Osteoblast (primary cell): ENCODE measurements at regions not wholly inside any gene's neighbourhood (a gene's known extent, or its start where the extent isn't known, plus 50 kb on each side); places are given as distances from the start of the nearest gene placed in this dataset.

Experiments used
- DNase-seq: peaks from one replicate; pipeline ENCODE4 v3.0.0; 2011; ENCODE audit warnings: low spot score, mixed read lengths; ENCODE audit not compliant: insufficient read length; ENCODE audit errors: missing footprints
- H2AFZ ChIP-seq: 2 replicates; pipeline ENCODE4 v1.6.0; 2011; ENCODE audit warnings: mild to moderate bottlenecking, low read length
- H3K27ac ChIP-seq: 2 replicates; pipeline ENCODE4 v1.5.1; 2011; ENCODE audit warnings: mild to moderate bottlenecking, low read depth, low read length, moderate library complexity
- H3K27me3 ChIP-seq: 2 replicates; pipeline ENCODE4 v1.6.0; 2012; ENCODE audit warnings: mild to moderate bottlenecking, control low read depth, inconsistent platforms, low read length, moderate library complexity; ENCODE audit not compliant: insufficient read depth
- H3K36me3 ChIP-seq: 2 replicates; pipeline ENCODE4 v1.5.1; 2011; ENCODE audit warnings: mild to moderate bottlenecking, low read length, control low read depth, moderate library complexity; ENCODE audit not compliant: insufficient read depth
- H3K4me1 ChIP-seq: 2 replicates; pipeline ENCODE4 v1.5.1; 2011; ENCODE audit warnings: mild to moderate bottlenecking, low read length, control low read depth, moderate library complexity; ENCODE audit not compliant: insufficient read depth
- H3K4me2 ChIP-seq: 2 replicates; pipeline ENCODE4 v1.6.0; 2011; ENCODE audit warnings: mild to moderate bottlenecking, low read length; ENCODE audit not compliant: insufficient read depth
- H3K4me3 ChIP-seq: fragments of 200-600 bp; sonication (generic); 3 replicates; pipeline ENCODE4 v1.5.1; 2012; ENCODE audit warnings: mild to moderate bottlenecking, low read length, inconsistent platforms; ENCODE audit not compliant: insufficient read depth
- H3K79me2 ChIP-seq: 2 replicates; pipeline ENCODE4 v1.6.0; 2012; ENCODE audit warnings: mild to moderate bottlenecking, low read length, control low read depth, inconsistent platforms; ENCODE audit not compliant: insufficient read depth
- H3K9me3 ChIP-seq: 2 replicates; pipeline ENCODE4 v1.5.1; 2011; ENCODE audit warnings: low read depth, low read length, control low read depth
- H4K20me1 ChIP-seq: 2 replicates; pipeline ENCODE4 v1.6.0; 2012; ENCODE audit warnings: mild to moderate bottlenecking, low read length, control low read depth; ENCODE audit not compliant: insufficient read depth
- CTCF ChIP-seq: IDR thresholded peaks from 2 replicates; pipeline ENCODE4 v1.5.1; 2011; ENCODE audit warnings: mild to moderate bottlenecking, low read depth, low read length, moderate library complexity; ENCODE audit errors: extremely low read depth

GRCh38 chr3:1677576-1678156, 421.0 kb upstream of the CNTN4 start:
- Histone ChIP-seq H3K79me2 (no peaks in the 10 kb centered on the region), H4K20me1 (no peaks in the 10 kb centered on the region), H3K4me1 (no peaks in the 10 kb centered on the region), H3K9me3 (peaks cover 2% of the 10 kb centered on the region), H3K4me3 (no peak overlapping the region), H3K36me3 (no peaks in the 10 kb centered on the region), H3K27me3 (no peaks in the 10 kb centered on the region), H3K27ac (no peak overlapping the region), H3K4me2 (no peak overlapping the region), H2AFZ (no peak overlapping the region)
- TF ChIP-seq CTCF = no peak
- no peak for DNase-seq

- DNase-seq = no peak
- Histone ChIP-seq H3K4me3 (no peak overlapping the region), H3K27me3 (no peaks in the 10 kb centered on the region), H2AFZ (no peak overlapping the region), H3K9me3 (peaks cover 4% of the 10 kb centered on the region), H3K79me2 (no peaks in the 10 kb centered on the region), H3K36me3 (no peaks in the 10 kb centered on the region), H3K27ac (no peak overlapping the region), H4K20me1 (no peaks in the 10 kb centered on the region), H3K4me2 (no peak overlapping the region), H3K4me1 (no peaks in the 10 kb centered on the region)
- no peak for TF ChIP-seq CTCF
Observed at GRCh38 chr3:1692428-1692827, 406.2 kb upstream of the CNTN4 start.

- no peak overlapping the region for H3K4me3 ChIP-seq
- TF ChIP-seq CTCF = no peak
- H3K27me3 ChIP-seq = no peaks in the 10 kb centered on the region
- no peaks in the 10 kb centered on the region for H3K4me1 ChIP-seq
- no peaks in the 10 kb centered on the region for H3K36me3 ChIP-seq
- no peak overlapping the region for H3K4me2 ChIP-seq
- no peak overlapping the region for H2AFZ ChIP-seq
- DNase-seq = no peak
- no peaks in the 10 kb centered on the region for H4K20me1 ChIP-seq
- H3K79me2 ChIP-seq = no peaks in the 10 kb centered on the region
- H3K9me3 ChIP-seq = peaks cover 4% of the 10 kb centered on the region
- no peak overlapping the region for H3K27ac ChIP-seq
Observed at GRCh38 chr3:1693145-1693544, 405.5 kb upstream of the CNTN4 start.

DNA sequence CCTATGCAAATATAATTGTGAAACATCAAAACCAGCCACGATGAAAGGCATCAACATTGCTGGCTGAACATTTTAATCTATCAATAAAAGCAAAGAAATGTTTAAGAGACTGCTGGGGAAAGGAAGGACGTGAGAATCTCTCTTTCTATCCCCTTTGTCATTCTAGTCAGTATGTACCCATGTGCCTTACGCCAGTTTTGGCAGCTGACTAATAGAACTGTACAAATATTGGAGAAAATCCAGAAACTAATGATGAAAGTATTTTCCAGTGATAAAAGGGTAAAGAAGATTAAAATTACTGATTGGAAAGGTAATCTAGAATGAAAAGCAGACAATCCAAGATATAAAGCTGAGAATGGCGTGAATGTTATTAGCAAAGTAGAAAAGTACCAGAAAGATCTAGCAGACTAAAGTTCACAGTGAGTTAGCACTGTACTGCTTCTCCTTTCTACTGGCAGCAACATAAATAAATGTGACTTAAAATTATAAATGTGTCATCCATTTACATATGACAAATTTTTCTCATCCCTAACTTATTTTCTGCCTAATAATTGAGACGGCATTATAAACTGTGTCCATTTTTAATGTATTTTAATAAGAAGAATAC, 401.9 kb upstream of the CNTN4 start:
- Histone ChIP-seq H2AFZ (no peak overlapping the region), H3K9me3 (no peaks in the 10 kb centered on the region), H3K36me3 (no peaks in the 10 kb centered on the region), H3K27ac (no peak overlapping the region), H3K4me1 (no peaks in the 10 kb centered on the region), H3K79me2 (no peaks in the 10 kb centered on the region), H3K4me2 (no peak overlapping the region), H3K27me3 (no peaks in the 10 kb centered on the region), H3K4me3 (no peak overlapping the region), H4K20me1 (no peaks in the 10 kb centered on the region)
- no peak for DNase-seq
- TF ChIP-seq CTCF = no peak
